ENCODE measurements at regions not wholly inside any gene's neighbourhood (a gene's known extent, or its start where the extent isn't known, plus 50 kb on each side); places are given as distances from the start of the nearest gene placed in this dataset.

DNA sequence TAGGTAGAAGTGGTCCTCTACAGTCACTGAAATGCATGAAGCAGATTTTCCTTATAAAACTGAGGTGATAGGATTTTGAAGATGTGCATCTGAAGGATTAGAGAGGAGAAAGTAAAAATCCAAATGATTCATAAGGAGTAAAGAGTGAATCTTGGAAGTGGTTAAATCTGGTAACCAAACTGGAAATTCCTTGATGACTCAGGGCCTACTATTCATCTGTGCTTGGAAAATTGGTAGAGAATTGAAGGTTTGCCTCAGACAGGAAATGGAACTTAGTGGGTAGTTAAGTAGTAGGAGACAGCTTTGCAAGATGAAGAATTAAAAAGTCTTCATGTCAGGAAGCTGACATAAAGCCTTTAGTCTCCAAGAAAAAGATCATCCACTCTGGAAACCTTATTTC, 368.9 kb upstream of the CTSO start:
- H3K27me3 Mint-ChIP-seq, result no peaks in the 10 kb centered on the region
- intact Hi-C loops (cut with DNase I, micrococcal nuclease), result no loop called here
- POLR2A ChIA-PET, result no interaction called here

DNA sequence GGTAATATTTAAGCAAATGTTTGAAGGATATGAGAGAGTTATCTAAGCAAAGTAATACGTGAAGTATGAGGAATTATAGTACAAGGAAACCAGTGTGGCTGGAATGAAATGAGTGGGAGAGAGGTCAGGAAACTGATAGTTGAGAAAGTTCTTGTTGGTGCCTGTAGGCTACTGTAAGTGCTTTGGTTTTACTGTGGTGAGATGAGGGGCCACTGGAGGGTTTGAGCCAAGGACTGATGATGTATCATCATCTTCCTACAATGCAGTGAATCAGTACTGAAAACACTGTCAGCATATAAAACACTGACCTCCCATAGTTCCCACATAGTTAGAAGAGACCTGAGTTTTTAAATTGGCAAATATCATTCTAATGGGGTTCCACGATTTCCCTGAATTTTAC, 367.5 kb upstream of the CTSO start:
- CTCF ChIA-PET, result no interaction called here
- Mint-ChIP-seq H3K4me3 (no peak overlapping the region), H3K27me3 (no peaks in the 10 kb centered on the region), H3K36me3 (ENCODE audit: low read depth) (no peaks in the 10 kb centered on the region), H3K4me1 (no peaks in the 10 kb centered on the region), H3K9me3 (ENCODE audit: low read depth) (peaks cover 6% of the 10 kb centered on the region), H3K27ac (no peak overlapping the region)
- intact Hi-C loops (cut with DNase I, micrococcal nuclease), result no loop called here
- no peak for ATAC-seq
- DNase-seq, result no peak
- POLR2A ChIA-PET, result no interaction called here

More for the DNA sequence above, 368.9 kb upstream of the CTSO start:
- no peak for DNase-seq
- Mint-ChIP-seq H3K9me3 (ENCODE audit: low read depth) (no peaks in the 10 kb centered on the region), H3K27ac (no peak overlapping the region), H3K4me1 (no peaks in the 10 kb centered on the region), H3K4me3 (no peak overlapping the region), H3K36me3 (ENCODE audit: low read depth) (no peaks in the 10 kb centered on the region)
- CTCF ChIA-PET, result no interaction called here
- ATAC-seq, result no peak

DNA sequence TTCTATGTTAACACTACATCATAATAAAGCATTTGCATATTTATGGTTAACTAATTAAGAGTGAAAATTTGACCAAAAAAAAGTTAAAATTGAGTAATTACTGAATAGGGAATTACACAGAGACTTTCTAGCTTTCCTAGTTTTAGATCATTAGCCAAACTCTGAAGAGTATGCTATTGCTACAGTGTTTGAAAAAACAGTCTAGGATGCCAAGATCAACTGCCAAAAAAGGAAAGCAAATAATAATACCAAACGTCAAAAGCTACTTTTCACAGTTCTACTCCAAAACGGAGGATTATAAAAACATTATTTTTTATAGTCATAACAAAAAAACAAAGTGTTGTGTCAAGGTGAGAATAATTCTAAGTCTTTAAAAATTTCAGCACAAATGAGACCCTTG, 359.8 kb upstream of the CTSO start:
- no peak overlapping the region for H3K4me3 Mint-ChIP-seq
- DNase-seq (no peak), ATAC-seq (no peak)
- POLR2A ChIA-PET, result no interaction called here
- no peaks in the 10 kb centered on the region for H3K27me3 Mint-ChIP-seq
- intact Hi-C loops (cut with DNase I, micrococcal nuclease), result no loop called here
- no peak overlapping the region for H3K27ac Mint-ChIP-seq
- no peaks in the 10 kb centered on the region for H3K4me1 Mint-ChIP-seq
- H3K36me3 Mint-ChIP-seq (ENCODE audit: low read depth), result no peaks in the 10 kb centered on the region
- CTCF ChIA-PET, result no interaction called here
- peaks cover 8% of the 10 kb centered on the region for H3K9me3 Mint-ChIP-seq (ENCODE audit: low read depth)

DNA sequence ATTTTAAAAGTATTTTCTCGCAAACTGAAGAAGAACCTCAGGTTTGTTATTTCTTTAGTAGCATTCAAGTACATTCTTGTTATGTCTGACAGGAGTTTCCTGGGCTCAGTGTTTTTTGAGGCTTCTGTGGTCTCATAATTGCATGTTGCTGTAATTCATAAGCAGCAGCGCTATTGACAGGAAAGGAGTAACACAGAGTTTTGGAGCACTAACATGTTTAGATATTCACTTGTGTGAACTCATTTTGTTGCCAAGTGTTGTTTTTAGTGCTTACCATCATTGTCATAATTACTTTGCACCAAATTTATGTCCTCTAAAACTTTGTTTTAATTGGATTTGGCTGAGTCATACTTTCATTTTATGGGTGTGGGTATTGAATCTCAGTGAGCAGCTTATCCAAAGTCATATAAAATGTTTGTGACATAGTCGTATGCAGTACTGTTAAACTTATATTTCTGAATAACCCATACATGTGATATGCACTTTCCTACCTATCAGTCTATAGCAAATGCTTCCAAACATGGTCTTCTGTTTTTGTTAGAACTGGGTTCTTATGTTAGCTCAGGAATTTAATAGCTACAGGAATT, 358.7 kb upstream of the CTSO start:
- Mint-ChIP-seq H3K9me3 (ENCODE audit: low read depth) (peaks cover 6% of the 10 kb centered on the region), H3K27me3 (no peaks in the 10 kb centered on the region), H3K4me1 (no peaks in the 10 kb centered on the region), H3K4me3 (no peak overlapping the region), H3K36me3 (ENCODE audit: low read depth) (no peaks in the 10 kb centered on the region), H3K27ac (no peak overlapping the region)
- ATAC-seq (no peak), DNase-seq (no peak)
- intact Hi-C loops (cut with DNase I, micrococcal nuclease), result no loop called here
- ChIA-PET POLR2A (interaction anchor here (0.5 kb wide), 1 partner anchor 177 kb away, joined by 3 read pairs; no protein-coding TSS in a partner anchor), CTCF (no interaction called here)

DNA sequence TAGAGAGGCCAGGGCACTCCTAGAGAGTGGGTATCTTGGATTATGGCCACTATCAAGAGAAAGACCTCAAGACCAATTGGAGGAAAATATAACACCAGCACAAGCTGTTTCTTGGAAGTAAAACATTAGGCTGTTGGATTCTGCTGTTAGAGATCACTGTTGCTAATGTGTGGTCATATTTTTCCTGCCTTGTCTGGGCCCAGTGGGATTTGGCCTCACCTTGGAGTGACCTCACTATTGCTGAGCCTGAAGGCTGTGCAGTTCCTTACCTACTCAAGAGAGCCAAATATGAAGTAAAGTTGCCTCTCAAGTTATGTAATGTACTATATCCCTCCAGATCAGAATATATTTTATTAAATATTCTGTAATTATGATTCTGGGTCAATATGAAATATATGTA, 355.4 kb upstream of the CTSO start:
- intact Hi-C loops (cut with DNase I, micrococcal nuclease), result no loop called here
- Mint-ChIP-seq H3K27me3 (no peaks in the 10 kb centered on the region), H3K4me3 (no peak overlapping the region), H3K36me3 (ENCODE audit: low read depth) (no peaks in the 10 kb centered on the region), H3K27ac (no peak overlapping the region), H3K4me1 (no peaks in the 10 kb centered on the region), H3K9me3 (ENCODE audit: low read depth) (no peaks in the 10 kb centered on the region)
- ATAC-seq (no peak), DNase-seq (no peak)
- ChIA-PET POLR2A (no interaction called here), CTCF (no interaction called here)

DNA sequence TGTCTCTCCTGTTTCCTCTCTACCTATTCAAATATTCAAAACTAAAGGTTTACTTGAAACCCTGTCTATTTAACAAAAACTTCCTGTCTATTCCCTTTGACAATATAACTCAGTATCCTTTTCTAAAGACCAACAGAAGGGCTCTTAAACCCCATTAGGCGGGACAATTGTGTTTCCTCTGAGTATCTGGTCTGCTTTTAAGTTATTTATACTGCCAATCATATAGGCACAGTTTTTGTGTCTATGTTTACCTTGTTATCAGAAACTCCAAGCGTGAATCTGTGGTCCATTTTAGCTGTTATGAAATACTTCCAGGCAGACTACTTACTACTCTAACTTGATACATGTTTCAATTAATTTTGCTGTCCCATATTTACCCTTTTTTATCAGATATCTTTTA, 350.0 kb upstream of the CTSO start:
- DNase-seq (no peak), ATAC-seq (no peak)
- Mint-ChIP-seq H3K4me3 (no peak overlapping the region), H3K27me3 (no peaks in the 10 kb centered on the region), H3K27ac (no peak overlapping the region), H3K36me3 (ENCODE audit: low read depth) (no peaks in the 10 kb centered on the region), H3K4me1 (no peaks in the 10 kb centered on the region), H3K9me3 (ENCODE audit: low read depth) (no peaks in the 10 kb centered on the region)
- POLR2A ChIA-PET, result no interaction called here
- intact Hi-C loops (cut with DNase I, micrococcal nuclease), result no loop called here
- CTCF ChIA-PET, result no interaction called here

DNA sequence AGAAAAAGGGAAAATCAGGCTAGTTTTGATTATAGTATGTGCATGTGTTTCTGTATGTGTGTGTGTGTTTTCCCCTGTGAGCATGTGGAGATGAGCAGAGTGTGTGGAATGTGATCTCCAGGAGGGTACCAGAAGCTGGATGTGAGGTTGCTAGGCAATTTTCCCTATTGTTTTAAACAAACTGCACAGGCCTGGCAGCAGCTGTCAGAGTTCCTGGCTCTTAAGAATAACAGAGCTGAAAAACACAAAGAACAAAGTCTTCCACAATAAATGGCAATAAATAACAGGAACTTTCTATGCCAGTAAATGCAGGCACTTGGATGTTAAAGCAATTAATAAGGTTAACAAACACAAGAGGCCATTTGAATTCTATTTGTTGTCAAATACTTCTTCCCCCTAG, 344.6 kb upstream of the CTSO start:
- DNase-seq (no peak), ATAC-seq (no peak)
- no peaks in the 10 kb centered on the region for H3K4me1 Mint-ChIP-seq
- no peak overlapping the region for H3K27ac Mint-ChIP-seq
- ChIA-PET CTCF (no interaction called here), POLR2A (no interaction called here)
- H3K36me3 Mint-ChIP-seq (ENCODE audit: low read depth), result no peaks in the 10 kb centered on the region
- intact Hi-C loops (cut with DNase I, micrococcal nuclease), result no loop called here
- H3K4me3 Mint-ChIP-seq, result no peak overlapping the region
- H3K9me3 Mint-ChIP-seq (ENCODE audit: low read depth), result peaks cover 2% of the 10 kb centered on the region
- H3K27me3 Mint-ChIP-seq, result no peaks in the 10 kb centered on the region

DNA sequence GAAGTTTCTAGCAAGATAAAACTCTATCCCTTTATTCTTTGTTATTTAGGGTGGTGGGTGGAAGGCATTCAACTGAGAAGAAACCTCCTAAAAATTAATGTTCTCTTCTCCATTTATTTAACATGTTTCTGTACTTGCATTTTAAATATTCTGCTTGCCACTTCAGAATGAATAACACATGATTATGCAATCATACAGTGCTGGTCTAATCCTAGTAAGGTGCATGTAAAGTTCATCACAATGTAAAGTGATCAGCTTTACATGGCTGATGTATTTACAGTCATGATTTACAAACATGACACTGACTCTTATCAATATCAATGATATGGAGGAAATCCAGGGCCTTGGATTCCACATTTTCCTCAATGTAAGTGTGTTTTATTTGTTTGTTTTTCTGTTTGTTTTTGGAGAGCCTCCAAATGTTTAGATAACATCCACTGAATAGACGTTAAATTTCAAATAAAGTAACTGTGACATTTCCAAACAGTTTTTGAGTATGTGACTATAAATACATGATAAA, 342.1 kb upstream of the CTSO start:
- intact Hi-C loops (cut with DNase I, micrococcal nuclease), result no loop called here
- POLR2A ChIA-PET, result no interaction called here
- Mint-ChIP-seq H3K36me3 (ENCODE audit: low read depth) (no peaks in the 10 kb centered on the region), H3K27me3 (no peaks in the 10 kb centered on the region), H3K4me1 (no peaks in the 10 kb centered on the region), H3K27ac (no peak overlapping the region), H3K4me3 (no peak overlapping the region), H3K9me3 (ENCODE audit: low read depth) (peaks cover 2% of the 10 kb centered on the region)
- ATAC-seq (no peak), DNase-seq (no peak)
- CTCF ChIA-PET, result no interaction called here

DNA sequence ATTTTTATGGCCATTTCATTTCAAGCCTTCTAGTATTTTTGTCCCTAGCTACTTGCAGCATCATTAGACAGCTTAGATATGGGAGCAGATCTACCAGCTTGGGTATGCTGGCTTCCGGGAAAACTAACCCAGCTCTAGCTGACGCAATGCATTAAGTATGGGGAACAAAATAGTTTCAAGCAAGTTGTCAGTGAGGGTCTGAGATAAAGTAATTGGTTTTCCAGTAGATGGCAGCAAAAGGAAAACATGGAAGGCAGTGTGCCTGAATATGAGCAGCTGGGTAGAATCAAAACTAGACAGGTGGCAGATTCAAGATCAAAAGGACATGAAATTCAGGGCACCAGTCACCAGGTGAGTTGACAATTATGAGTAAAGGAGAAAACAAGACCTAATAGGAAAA, 340.9 kb upstream of the CTSO start:
- no peak for ATAC-seq
- intact Hi-C loops (cut with DNase I, micrococcal nuclease), result no loop called here
- no peaks in the 10 kb centered on the region for H3K36me3 Mint-ChIP-seq (ENCODE audit: low read depth)
- no peaks in the 10 kb centered on the region for H3K4me1 Mint-ChIP-seq
- H3K4me3 Mint-ChIP-seq, result no peak overlapping the region
- ChIA-PET CTCF (interaction anchor here (0.6 kb wide), 1 partner anchor 445 kb away, joined by 3 read pairs; no protein-coding TSS in a partner anchor), POLR2A (no interaction called here)
- no peaks in the 10 kb centered on the region for H3K27me3 Mint-ChIP-seq
- H3K9me3 Mint-ChIP-seq (ENCODE audit: low read depth), result peaks cover 2% of the 10 kb centered on the region
- no peak overlapping the region for H3K27ac Mint-ChIP-seq
- no peak for DNase-seq

DNA sequence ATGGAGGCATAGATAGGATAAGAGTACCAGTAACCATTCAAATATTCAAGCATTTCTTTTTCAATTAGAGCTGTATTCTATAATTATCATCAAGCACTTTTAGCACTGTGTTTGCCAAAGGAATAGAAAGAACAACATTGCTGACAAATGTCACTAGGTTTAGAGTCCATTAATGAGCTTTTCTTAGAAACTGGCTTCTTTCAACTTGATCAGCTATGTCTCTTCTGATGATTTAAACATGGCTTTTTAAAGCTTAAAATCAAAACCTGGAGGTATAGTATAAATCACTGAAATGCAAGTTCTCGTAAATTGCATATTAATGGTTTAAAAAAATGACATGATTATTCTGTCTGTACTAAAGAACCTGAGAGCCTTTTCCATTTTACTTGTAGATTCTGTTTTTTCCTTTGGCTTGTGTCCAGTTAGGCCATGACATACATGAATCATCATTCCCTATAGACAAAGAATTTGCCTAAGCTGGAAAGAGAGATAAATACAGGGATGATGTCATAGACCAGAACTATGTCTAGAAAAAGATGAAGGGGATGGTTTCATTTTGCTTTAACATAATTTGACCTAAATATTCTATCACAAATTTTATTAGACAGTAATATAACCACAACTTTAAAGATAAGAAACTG, 340.1 kb upstream of the CTSO start:
- intact Hi-C loops (cut with DNase I, micrococcal nuclease), result no loop called here
- H3K36me3 Mint-ChIP-seq (ENCODE audit: low read depth), result no peaks in the 10 kb centered on the region
- ChIA-PET CTCF (no interaction called here), POLR2A (no interaction called here)
- no peak overlapping the region for H3K27ac Mint-ChIP-seq
- H3K4me3 Mint-ChIP-seq, result no peak overlapping the region
- H3K9me3 Mint-ChIP-seq (ENCODE audit: low read depth), result peaks cover 2% of the 10 kb centered on the region
- ATAC-seq (no peak), DNase-seq (no peak)
- no peaks in the 10 kb centered on the region for H3K4me1 Mint-ChIP-seq
- H3K27me3 Mint-ChIP-seq, result no peaks in the 10 kb centered on the region

DNA sequence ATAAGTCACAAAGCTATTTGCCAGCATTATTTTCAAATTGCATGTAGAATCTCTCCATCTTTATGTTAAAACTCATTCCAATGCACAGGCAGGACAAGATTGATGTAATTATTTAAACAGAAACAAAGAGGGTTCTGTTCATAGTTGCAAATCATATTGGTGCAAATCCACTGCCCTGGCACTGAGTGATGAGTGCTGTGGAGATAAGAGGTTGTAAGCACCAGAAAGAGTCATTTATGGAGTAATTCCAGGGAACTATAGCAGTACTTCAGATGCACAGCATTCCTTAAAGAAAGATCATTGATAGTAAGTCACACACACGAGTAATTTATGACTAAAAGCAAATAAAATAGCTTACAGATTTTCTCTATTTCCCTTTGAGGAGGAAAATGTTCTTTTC, 337.7 kb upstream of the CTSO start:
- ATAC-seq, result no peak
- POLR2A ChIA-PET, result no interaction called here

DNA sequence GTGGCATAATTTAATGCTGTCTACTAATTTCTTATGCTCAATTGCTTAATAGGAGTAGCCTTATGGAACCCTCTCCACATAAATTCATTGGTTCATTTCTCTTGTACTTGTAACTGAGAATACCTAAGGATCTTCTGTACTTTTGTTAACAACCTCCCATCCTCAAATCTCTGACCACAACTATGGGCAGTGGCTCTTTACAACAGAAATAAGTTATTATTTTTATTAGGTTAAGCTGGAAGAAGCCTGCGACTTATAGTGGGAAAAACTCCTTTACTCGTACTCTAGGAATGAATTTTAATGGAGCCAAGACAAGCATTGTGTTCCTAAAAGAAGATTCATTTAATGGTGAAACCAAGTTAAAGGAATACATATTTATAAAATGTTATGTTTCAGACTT, 337.1 kb upstream of the CTSO start:
- ATAC-seq, result no peak

More for the DNA sequence above, 337.7 kb upstream of the CTSO start:
- no peak for DNase-seq
- H3K27me3 Mint-ChIP-seq, result no peaks in the 10 kb centered on the region
- no peak overlapping the region for H3K4me3 Mint-ChIP-seq
- no peaks in the 10 kb centered on the region for H3K4me1 Mint-ChIP-seq
- intact Hi-C loops (cut with DNase I, micrococcal nuclease), result no loop called here
- H3K27ac Mint-ChIP-seq, result no peak overlapping the region
- CTCF ChIA-PET, result no interaction called here
- H3K9me3 Mint-ChIP-seq (ENCODE audit: low read depth), result no peaks in the 10 kb centered on the region
- H3K36me3 Mint-ChIP-seq (ENCODE audit: low read depth), result no peaks in the 10 kb centered on the region

More for the DNA sequence above, 337.1 kb upstream of the CTSO start:
- no peak overlapping the region for H3K27ac Mint-ChIP-seq
- H3K4me3 Mint-ChIP-seq, result no peak overlapping the region
- intact Hi-C loops (cut with DNase I, micrococcal nuclease), result no loop called here
- CTCF ChIA-PET, result no interaction called here
- no peaks in the 10 kb centered on the region for H3K9me3 Mint-ChIP-seq (ENCODE audit: low read depth)
- H3K36me3 Mint-ChIP-seq (ENCODE audit: low read depth), result no peaks in the 10 kb centered on the region
- H3K4me1 Mint-ChIP-seq, result no peaks in the 10 kb centered on the region
- no peaks in the 10 kb centered on the region for H3K27me3 Mint-ChIP-seq
- no peak for DNase-seq
- POLR2A ChIA-PET, result no interaction called here
